GM21529 (cell line): ENCODE measurements at regions not wholly inside any gene's neighbourhood (a gene's known extent, or its start where the extent isn't known, plus 50 kb on each side); places are given as distances from the start of the nearest gene placed in this dataset.

ENCODE experiments used
- ATAC-seq: cut with Tn5 transposase; IDR thresholded peaks from one replicate; pipeline ENCODE4 v1.9.1; 2021; ENCODE audit not compliant: unreplicated experiment

DNA sequence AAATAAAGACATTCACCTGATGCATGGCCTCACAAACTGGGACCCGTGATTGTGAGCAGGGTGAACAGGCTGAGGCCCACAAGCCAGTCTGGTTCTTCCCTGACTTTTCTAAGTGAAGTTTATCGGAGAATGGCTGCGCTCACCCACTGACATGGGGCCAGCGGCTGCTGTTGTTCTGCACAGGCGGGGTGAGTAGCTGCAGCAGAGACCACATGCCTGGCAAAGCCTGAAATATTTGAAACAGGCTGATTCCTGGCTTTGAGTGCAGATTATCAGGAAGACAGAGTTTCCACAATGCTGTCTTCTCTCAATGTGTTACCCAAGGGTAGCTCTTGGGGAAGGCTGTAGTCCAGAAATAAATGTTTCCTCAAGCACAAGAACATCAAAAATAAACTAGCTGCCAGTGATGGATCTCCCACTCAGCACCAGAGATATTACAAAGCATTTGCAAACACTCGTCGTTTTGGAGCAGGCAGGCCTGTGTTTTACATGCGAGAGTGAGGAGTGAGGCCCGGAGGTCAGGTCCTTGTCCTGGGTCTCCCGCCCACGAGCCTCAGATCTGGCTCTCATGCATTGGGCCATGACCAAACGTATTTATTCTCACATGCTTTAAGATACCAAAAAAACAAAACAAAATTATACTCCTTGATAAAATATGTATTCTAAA lies 647.1 kb downstream of the GALR1 start:
- ATAC-seq = no peak

DNA sequence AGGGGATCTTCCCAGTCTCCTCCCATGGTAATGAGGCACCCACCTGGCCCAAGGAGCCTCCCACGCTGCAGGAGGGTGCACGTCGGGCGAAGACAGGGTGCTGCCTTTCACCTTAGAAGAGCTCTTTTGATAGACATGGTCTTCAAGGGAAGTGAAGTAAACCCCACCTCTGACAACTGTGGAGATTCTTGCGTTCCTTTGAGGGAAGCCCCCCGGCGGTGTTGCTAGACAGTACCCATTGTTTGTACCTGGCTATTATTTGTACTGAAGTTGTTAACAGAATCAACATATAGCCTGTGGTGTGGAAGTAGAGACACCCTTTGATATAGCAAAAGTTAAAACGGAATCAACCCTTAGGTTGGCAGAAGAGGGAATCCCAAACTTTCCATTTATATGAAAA lies 648.0 kb downstream of the GALR1 start:
- ATAC-seq = no peak

DNA sequence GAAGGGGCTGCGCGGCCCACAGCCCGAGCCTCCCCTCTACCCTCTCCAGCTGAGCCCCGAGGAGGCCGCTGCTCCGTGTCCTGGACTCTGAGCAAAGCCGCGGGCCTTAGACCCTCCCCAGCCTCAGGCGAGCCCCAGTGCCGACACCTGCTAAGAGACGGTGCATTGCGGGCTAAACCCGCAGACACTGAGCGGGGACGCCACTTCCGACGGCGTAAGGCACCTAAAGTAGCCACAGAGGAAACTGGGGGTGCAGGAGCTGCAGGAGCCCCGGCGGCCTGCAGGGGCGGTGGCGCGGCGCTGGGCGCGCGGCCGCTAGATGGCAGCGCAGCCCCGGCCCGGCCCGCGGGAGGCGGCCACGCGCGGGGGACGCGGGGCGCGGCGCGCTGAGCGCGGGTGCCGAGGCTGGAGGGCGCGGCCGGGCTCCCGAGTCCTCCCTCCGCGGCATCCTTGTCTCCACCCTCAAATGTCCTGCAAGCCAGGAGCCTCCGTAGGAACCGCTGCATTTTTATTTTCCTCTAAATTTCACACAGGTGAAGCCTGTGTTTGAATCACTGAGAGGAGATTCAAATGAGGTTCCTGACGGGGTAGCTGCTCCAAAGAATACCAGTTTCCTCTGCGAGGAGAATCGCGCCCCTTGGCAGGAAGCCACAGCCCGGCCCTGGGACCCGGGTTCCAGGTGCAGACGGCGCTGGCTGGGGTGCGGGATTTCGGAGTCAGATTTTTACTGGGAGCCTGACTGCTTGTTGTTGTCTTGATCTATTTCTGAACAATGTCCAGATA lies 650.5 kb downstream of the GALR1 start:
- peak; percentile 99 for ATAC-seq

DNA sequence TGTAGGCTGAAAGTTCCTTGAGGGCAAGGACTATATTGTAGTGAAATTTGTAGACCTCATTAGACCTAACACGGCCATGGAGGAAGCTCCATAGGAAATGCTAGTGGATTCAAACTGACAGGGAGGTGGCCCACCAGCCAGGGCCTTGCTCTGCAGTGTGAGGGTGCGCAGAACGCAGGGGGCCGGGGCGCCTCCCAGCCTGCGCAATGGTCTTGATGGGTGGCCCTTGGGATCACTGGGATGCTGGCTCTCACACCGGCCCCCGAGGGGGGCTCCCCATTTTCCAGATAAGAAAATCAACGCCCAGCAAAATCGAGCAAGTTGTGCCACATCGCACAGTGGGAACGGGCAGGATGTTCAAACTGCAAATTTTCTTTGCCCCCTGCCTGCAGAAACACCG lies 655.4 kb downstream of the GALR1 start:
- no peak for ATAC-seq

DNA sequence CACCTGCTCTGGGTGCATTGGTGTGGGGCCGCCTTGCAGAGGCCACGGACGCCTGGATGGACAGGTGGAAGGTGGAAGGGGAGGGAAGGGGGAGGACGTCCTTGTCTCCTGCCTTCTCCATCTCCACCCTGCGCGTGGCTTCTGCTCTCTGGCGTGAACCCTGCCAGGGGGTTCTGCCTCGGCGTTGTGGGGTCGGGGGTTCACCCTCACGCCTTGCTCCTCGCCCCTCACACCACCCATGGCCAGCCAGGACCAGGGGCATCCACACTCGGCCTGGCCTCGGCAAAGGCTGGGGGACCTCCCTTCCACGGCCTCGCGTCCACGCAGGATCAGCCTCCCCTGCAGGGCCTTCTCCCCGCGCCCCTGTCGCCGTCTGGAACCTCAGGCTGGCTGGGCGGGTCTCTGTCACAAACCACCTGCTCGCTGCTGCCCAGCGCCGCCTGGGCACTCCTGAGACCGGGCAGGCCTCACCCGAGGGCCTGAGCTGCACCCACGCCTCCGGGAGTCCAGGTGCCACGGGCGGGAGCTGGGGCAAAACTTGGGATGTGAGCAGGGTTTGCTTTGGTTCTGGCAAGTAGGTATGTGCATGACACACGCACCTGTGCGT lies 655.9 kb downstream of the GALR1 start:
- ATAC-seq = no peak

DNA sequence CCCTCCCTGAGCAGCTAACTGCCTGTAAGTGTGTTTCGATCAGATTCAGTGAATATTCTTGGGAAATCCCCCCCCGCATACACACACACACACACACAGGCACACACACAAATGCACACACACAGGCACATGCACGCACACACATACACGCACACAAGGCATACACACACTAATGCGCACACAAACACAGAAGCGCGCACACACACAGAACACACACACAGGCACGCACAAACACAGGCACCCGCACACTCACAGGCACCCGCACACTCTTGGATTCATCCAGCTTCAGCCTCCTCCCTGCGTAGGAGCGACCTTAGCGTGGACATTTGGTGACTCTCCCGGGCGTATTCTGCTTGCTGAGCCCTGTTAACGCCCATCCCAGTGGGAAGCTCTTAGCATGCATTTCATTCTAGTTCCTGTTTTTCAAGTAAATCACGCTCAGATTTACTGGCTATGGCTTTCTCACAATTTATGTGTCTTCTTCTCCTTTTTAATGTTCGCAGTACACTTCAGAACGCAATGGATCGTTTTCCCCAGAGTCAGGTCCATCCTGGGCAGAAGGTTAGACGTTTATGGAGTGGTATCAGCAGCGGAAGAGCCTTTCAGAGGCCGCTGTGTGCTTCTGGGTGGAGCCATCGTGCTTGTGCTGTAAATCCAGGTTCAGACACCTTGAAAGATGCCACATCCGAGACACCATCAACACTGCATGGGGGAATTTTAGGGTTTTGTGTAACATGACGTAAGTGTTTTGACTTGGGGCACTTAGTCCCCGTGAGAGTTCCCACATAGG lies 656.6 kb downstream of the GALR1 start:
- no peak for ATAC-seq

DNA sequence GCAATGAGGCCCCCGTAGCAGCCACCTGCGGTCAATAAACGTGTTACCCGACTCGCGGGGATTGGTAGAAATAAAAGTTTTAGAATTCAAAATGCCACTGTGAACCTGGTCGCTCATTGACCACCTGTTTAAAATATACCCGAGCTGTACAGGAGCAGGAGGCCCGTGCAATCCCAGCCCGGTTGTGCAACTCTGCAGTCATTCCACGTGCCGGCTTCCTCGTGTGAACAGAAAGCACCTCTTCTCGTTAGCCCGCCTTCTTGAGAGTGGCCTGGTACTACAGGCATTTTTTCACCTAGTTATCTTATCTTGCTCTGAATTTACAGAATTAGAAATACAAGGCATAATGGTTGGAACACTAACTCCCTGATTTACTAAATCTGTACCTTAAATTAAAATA lies 660.7 kb downstream of the GALR1 start:
- ATAC-seq = no peak

DNA sequence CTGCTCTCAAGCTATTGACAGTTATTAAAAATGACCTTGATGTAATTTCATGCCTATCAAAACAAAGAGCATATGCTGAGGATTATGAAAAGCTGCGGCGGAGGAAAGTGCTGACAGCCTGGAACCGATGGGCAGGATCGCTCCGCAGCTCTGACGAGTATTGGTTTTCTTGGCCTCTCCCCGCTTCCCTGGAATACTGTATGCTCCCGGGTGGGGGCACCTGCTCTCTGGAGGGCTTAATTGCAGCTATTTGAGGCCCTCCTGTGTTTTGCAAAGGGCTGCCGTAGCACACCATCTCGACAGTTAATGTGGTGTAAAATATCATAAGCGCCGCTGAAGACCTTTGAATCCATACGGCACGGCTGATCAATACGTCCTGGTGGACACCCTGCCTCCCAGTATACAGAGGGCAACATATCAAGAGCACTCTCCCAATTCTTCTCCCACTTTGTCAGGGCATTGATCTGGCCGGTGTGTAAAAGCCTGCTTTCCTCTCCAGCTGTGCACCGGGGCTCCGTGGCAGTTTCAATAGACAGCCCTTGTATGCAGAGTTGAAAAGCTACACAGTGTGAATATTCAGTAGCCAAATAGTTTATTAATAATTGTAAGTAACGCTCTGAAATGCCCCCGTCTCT lies 662.4 kb downstream of the GALR1 start:
- no peak for ATAC-seq

DNA sequence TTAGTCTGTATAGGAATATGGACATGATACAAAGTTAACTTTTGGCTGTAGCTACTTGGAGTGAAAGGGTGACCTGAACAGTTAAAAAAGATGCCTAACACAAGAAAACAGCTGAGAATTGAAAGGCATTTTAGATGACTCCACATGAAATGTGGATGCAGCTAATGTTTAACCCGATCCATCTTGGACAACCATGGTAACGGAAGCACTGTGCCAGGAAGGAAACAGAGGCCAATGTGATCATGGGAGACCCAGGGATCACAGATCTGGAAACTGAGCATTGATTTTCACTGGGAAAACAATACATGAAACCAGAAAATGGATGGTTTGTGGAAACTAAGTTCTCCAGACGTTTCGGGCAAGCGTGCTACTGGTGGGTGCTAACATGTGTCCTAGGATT lies 669.1 kb downstream of the GALR1 start:
- ATAC-seq = no peak

DNA sequence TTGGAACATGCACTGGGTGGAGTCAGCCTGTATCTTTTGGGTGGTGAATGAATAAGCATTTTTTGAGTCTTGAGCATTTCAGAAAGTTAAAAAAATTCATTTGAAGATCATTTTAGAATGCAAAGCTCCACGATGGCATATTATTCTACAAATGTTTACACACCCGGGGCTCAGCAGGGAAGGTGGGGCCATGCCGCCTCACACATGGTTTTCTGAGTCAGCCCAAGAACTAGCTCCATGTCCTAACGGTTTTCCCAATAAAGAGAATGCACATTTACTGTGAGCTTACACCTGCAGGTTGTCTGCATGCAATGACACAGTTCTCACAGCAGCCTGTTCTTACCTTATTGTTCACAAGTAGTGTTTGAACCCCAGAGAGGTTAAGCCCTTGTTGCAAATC lies 670.3 kb downstream of the GALR1 start:
- ATAC-seq = no peak

DNA sequence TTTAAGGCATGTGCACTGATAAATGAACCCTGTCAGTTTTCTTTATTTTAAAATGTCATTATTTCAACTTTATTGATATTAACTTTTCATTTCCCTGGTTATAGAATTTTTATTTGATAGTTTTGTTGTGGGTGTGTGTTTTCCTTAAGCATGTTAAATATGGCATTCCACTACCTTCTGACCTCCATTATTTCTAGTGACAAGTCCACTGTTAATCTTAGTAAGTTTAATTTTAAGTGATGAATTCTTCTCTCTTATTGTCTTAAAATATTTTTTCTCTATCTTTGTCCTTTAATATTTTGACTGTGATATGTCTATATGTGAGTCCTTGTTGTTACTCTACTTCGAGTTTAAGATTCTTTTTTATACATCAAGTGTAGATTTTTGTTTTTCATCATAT lies 685.7 kb downstream of the GALR1 start:
- no peak for ATAC-seq

DNA sequence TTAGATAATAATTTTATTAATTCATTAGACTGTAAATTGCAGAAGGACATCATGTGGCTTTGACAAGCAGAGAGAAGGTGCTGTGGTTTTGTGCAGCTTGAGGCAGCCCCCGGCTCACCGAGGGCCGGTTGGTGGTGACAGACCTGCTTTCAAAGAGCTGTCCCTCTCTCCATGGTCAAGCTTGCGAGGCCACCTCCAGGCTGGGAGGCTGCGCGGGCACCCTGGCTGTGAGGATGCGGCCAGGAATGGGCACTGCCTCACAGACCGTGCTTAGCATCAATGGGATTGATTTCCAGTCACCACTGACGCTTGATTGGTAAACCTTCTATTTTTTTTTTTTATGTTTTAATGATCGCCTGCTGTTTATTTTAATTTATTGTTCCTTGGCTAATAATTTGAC lies 690.9 kb downstream of the GALR1 start:
- no peak for ATAC-seq

DNA sequence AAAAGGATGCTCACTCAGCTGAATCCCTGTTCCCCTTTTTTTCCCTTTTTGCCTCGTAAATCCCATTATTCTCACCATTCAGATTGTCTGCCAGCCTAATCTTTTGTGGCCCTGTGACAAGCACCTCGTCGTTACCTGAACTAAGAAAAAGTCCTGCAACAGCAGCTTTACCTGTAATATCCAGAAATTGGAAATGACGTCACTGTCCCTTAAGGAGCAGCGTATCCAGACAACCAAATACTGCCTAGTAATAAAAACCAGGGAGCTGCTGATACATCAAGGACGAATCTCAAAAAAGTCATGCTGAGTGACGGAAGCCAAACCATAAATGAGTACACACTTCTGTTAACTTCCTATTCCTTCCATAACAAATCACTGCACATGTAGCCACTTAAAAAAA lies 694.9 kb downstream of the GALR1 start:
- ATAC-seq = no peak

DNA sequence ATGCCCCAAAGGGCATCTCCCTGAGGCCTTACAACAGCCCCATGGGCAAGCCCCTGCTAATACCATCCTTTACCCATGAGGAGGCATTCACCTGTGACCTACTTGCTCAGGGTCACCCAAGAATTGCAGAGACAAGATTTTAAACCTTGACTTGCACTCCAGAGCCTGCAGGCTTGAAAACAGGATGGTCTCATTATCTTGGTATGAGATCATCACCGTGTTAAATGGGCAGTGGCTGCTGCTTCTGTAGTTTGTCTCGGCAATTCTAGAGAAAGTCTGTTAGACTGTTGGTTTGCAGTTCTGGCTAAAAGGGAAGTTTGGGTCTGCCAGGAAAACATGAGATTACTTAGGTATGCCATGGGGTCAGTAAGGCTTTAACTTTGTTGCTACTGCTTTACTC lies 698.9 kb downstream of the GALR1 start:
- ATAC-seq = no peak

DNA sequence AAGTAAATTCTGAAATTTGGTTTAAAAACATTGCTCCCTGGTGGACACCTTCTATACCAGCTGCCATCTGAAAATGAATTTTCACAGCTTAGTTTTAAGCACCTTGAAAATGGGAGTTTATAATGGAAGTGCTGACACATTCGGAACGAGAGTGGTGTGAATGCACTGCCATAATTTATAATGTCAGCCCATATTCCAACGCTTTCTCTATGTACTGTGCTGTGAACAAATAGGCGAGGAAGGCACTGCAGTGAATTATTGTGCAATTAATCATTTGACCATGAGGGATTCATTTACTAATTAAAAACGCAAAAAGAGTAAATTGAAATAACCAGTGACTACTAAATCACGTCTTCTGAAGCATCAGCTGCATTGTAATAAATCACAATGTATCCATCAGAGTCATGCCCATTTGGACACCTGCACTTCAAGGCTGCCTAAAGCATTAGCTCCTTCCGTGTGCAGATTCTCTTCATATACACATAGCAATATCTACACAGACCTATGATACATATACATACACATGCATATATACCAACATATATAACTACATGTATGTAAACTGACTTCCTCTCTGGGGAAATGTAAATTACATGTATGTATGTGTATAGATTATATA lies 699.8 kb downstream of the GALR1 start:
- ATAC-seq = no peak

DNA sequence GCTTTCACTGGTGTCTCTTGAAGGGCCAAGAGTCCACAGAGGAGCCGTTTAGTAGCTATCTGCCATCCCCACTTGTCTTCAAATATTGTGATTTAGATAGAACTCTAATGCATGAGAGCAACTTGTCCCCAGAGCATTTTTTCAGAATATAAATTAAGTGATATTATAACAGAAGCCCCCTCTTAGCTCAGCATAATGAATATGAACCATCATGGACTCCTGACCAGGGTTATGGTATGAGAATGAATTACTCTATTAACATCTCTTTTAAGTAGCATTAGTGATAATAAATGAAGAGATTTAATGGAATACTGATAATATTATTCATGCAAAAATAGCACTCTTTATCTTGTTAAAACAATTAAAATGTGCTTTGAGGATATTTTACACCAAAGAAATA lies 709.6 kb downstream of the GALR1 start:
- ATAC-seq = no peak

DNA sequence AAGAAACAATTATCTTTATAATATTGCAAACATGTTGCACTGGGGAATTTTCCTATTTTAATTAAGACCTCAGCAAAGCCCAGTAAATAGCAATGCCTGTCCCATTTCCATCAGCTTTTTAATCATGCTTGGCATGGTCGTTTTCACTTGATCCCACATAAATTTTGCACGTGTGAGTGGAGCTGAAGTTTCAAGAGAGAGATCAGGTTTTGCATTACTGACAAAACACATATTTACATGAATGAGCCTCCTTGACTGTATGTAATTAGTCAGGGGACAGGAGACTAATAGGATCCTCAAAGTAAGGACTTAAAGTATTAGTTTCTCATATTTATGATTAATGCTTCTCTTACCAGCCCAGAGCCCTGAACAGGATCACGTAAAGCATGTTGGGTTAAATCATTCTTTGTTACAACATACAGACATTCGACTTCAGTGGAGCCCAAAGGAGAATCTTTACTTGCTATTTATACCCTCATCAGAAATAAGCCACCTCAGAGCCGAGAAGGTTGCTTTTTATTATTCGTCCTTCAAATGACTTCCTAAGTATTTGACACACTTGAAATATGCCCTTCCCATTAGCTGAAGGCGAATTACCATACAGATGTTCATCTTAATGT lies 711.3 kb downstream of the GALR1 start:
- no peak for ATAC-seq

DNA sequence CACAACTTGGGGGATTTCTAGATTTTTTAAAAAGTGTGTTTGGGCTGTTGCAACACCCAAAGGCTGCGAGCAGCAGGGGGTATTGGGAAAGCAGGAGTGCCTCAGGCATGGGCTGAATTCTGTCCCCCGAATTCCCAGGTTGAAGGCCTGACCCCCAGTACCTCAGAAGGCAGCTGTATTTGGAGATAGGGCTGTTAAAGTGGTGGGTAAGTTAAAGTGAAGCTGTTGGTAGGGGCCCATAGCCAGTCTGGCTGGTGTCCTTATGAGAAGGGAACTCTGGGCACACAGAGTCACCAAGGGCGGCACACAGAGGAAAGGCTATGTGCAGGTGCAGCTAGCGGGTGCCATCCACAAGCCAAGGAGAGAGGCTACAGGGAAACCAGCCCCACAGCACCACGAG lies 717.4 kb downstream of the GALR1 start:
- ATAC-seq = no peak

DNA sequence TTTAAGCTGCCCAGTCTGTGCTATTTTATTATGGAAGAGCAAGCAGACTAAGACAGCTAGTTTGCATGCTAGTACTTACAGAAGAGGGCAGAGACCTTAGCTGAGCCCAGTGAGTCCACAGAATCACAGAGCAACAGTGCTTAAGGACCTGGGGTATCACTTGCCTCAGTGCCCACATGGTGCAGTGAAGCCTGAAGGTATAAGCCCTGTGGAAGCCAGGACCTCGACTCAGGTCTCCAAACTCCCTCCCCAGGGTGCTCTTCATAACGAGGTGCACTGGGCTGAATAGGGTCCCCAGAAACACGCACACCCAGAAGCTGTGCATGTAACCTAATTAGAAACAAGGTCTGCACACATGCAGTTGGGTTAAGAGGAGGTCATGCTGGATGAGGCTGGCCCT lies 718.1 kb downstream of the GALR1 start:
- no peak for ATAC-seq

DNA sequence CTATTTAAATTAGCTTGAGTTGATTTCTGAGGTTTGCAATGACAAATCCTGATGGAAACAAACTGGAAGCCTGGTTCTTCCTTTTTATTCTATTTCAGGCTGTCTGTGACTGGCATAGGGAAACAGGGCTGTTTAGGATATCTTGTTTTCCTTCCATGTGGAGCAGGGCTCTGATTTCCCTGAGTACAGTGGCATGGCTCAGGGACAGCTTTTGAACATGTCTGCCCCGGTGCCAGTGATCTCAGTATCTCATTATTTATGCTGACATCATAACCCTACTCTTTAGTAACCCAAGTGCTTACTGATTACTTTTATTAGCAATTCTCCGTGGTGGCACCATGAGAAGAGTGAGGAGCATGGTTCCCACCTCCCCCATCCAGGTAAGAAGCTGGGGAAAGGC lies 720.3 kb downstream of the GALR1 start:
- no peak for ATAC-seq
